ENCODE measurements at regions not wholly inside any gene's neighbourhood (a gene's known extent, or its start where the extent isn't known, plus 50 kb on each side); places are given as distances from the start of the nearest gene placed in this dataset.
A peak's percentile ranks its signal among the peaks of the same experiment; 100 is the strongest.
"Not testable (repeated sequence)": the region's sequence is repeated elsewhere in the genome, so short reads cannot be mapped to it uniquely, and the experiment has no call there.

DNA sequence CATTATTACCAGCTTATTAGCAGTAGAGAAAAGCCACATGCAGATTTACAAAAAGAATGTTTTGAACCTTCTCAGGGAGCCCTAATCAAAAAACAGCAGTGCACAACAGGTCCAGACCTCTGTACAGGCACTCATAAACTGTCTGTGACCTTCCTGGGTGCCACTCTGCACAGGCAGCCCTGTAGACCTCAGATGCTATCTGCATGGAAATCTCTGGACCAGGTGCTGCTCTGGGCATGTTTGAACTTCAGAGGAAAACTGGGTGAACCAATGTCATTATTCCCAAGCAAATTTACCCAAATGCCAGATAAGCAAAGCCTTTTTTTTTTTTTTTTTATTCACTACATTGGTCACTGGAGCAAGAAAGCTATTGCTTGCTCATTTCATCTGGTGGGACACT is 104.2 kb downstream of the NPY start:
- no peaks in the 10 kb centered on the region for H3K36me3 ChIP-seq (ENCODE audit: control insufficient read depth, insufficient read depth, low read length)
- no peak for TF ChIP-seq CTCF (IDR thresholded peaks at IDR 0.05; ENCODE audit: insufficient read depth, low read length, poor library complexity, severe bottlenecking)
- DNase-seq (ENCODE audit: extremely low read depth, insufficient read length), result no peak
- H3K4me3 ChIP-seq (replicated peaks; ENCODE audit: low read depth, low read length), result no peak overlapping the region
- no peaks in the 10 kb centered on the region for H3K27me3 ChIP-seq (replicated peaks; ENCODE audit: control insufficient read depth, insufficient read depth, low read length)

DNA sequence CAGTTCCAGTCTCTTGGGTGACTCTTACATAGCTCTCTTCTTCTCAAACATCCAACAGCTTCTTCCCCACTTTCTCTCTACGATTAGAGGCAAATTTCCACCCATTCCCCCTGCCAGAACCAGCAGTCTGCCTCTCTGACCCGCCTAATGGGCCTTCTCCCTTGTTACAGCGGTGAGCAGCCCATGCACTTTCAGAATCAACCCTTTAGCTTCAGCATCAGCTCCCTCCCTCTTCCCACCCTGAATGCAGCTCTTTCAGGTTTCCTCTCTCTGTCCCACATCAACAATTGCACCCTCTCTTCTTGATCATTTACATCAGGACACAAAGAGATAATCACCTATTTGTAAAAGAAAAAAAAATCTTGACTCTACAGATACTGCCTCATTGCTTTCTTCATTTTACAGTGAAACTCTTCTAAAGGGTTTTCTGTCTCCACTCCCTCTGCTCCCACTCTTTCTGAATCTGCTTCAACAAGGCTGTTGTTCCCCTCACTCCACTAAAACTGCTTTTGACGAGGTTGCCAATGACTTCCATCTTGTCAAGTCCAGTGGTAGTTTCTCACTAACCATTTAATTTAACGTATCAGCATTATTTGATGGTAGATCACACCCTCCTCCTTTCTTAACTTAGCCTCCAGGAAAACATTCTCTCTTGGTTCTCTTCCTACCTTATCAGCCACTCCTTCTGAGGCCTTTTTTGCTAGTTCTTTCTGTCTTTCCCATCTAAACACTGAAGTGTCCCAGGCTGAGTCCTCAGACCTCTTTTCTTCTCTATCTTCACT is 106.6 kb downstream of the NPY start:
- DNase-seq (ENCODE audit: extremely low read depth, insufficient read length), result no peak
- Histone ChIP-seq H3K27me3 (replicated peaks; ENCODE audit: control insufficient read depth, insufficient read depth, low read length) (no peaks in the 10 kb centered on the region), H3K36me3 (ENCODE audit: control insufficient read depth, insufficient read depth, low read length) (no peaks in the 10 kb centered on the region), H3K4me3 (replicated peaks; ENCODE audit: low read depth, low read length) (no peak overlapping the region)
- no peak for TF ChIP-seq CTCF (IDR thresholded peaks at IDR 0.05; ENCODE audit: insufficient read depth, low read length, poor library complexity, severe bottlenecking)

DNA sequence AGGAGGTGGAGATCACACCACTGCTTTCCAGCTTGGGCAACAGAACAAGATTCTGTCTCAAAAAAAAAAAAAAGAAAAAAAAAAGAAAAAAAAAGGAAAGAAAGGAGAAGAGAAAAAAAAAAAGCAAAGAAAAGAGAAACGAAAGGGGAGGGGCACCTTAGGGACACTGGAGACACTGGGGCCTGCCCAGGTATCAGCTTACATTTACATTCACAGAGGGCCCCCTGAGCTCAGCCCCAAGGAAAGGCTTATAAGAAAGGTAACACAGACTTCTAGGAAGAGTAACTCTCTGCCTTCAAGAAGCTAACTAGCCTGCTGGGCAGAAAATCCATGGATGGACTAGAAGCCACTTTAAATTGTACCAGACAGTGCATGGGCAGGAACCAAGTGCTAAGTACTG is 108.8 kb downstream of the NPY start:
- no peaks in the 10 kb centered on the region for H3K36me3 ChIP-seq (ENCODE audit: control insufficient read depth, insufficient read depth, low read length)
- H3K27me3 ChIP-seq (replicated peaks; ENCODE audit: control insufficient read depth, insufficient read depth, low read length), result no peaks in the 10 kb centered on the region
- no peak overlapping the region for H3K4me3 ChIP-seq (replicated peaks; ENCODE audit: low read depth, low read length)
- no peak for DNase-seq (ENCODE audit: extremely low read depth, insufficient read length)
- no peak for TF ChIP-seq CTCF (IDR thresholded peaks at IDR 0.05; ENCODE audit: insufficient read depth, low read length, poor library complexity, severe bottlenecking)

GRCh38 chr7:24395512-24395911 is 111.5 kb downstream of the NPY start:
- TF ChIP-seq CTCF (IDR thresholded peaks at IDR 0.05; ENCODE audit: insufficient read depth, low read length, poor library complexity, severe bottlenecking), result no peak
- no peaks in the 10 kb centered on the region for H3K36me3 ChIP-seq (ENCODE audit: control insufficient read depth, insufficient read depth, low read length)
- no peaks in the 10 kb centered on the region for H3K27me3 ChIP-seq (replicated peaks; ENCODE audit: control insufficient read depth, insufficient read depth, low read length)
- no peak overlapping the region for H3K4me3 ChIP-seq (replicated peaks; ENCODE audit: low read depth, low read length)
- no peak for DNase-seq (ENCODE audit: extremely low read depth, insufficient read length)

GRCh38 chr7:24396387-24396786 is 112.4 kb downstream of the NPY start:
- H3K27me3 ChIP-seq (replicated peaks; ENCODE audit: control insufficient read depth, insufficient read depth, low read length); H3K36me3 ChIP-seq (ENCODE audit: control insufficient read depth, insufficient read depth, low read length); H3K4me3 ChIP-seq (replicated peaks; ENCODE audit: low read depth, low read length); DNase-seq (ENCODE audit: extremely low read depth, insufficient read length): not testable (repeated sequence)

- no peak for DNase-seq (ENCODE audit: extremely low read depth, insufficient read length)
- Histone ChIP-seq H3K4me3 (replicated peaks; ENCODE audit: low read depth, low read length) (peak overlapping the region; percentile 30; the same call in 1 of the 2 replicates), H3K36me3 (ENCODE audit: control insufficient read depth, insufficient read depth, low read length) (no peaks in the 10 kb centered on the region), H3K27me3 (replicated peaks; ENCODE audit: control insufficient read depth, insufficient read depth, low read length) (no peaks in the 10 kb centered on the region)
- peak; percentile 59 for TF ChIP-seq CTCF (IDR thresholded peaks at IDR 0.05; ENCODE audit: insufficient read depth, low read length, poor library complexity, severe bottlenecking)
Observed at GRCh38 chr7:24401628-24402593, 117.9 kb downstream of the NPY start.

Data from GM06990 (cell line).